Mesodermal cell (in vitro differentiated cells): ENCODE measurements at regions not wholly inside any gene's neighbourhood (a gene's known extent, or its start where the extent isn't known, plus 50 kb on each side); places are given as distances from the start of the nearest gene placed in this dataset.
A peak's percentile ranks its signal among the peaks of the same experiment; 100 is the strongest.

Experiments
- H3K27ac ChIP-seq: 2 replicates; pipeline ENCODE4 v1.7.0; 2013; ENCODE audit warnings: mild to moderate bottlenecking, low read depth, low read length, moderate library complexity; ENCODE audit not compliant: severe bottlenecking
- H3K36me3 ChIP-seq: 2 replicates; pipeline ENCODE4 v1.7.1; 2013; ENCODE audit warnings: mild to moderate bottlenecking, low read length, moderate library complexity; ENCODE audit not compliant: control insufficient read depth, insufficient read depth
- H3K4me1 ChIP-seq: one replicate; pipeline ENCODE4 v1.7.1; 2013; ENCODE audit warnings: mild to moderate bottlenecking, low read length; ENCODE audit not compliant: insufficient read depth, control insufficient read depth, poor library complexity, severe bottlenecking
- H3K4me3 ChIP-seq: 2 replicates; pipeline ENCODE4 v1.7.0; 2013; ENCODE audit warnings: low read length, control low read depth, mild to moderate bottlenecking; ENCODE audit not compliant: insufficient read depth, poor library complexity, severe bottlenecking; ENCODE audit errors: extremely low read depth
- H3K9me3 ChIP-seq: 2 replicates; pipeline ENCODE4 v1.7.1; 2013; ENCODE audit warnings: mild to moderate bottlenecking, low read length, moderate library complexity; ENCODE audit not compliant: control insufficient read depth
- WGBS, 2 experiments: methylation state at CpG; one replicate each; pipeline ENCODE4 v1.1.5; 2013; ENCODE audit warnings: missing lambda C conversion rate in 2 of 2; ENCODE audit not compliant: insufficient coverage in 2 of 2; 5-methylcytosine and 5-hydroxymethylcytosine counted together

GRCh38 chr5:167348251-167348926, 943.1 kb upstream of the WWC1 start:
- peaks cover 5% of the 10 kb centered on the region for H3K4me1 ChIP-seq
- WGBS, 2 experiments: 69 to 90% methylated on average over 5 to 9 of the region's 12 CpGs
- H3K4me3 ChIP-seq: no peak overlapping the region
- H3K9me3 ChIP-seq: no peaks in the 10 kb centered on the region
- H3K36me3 ChIP-seq: no peaks in the 10 kb centered on the region
- H3K27ac ChIP-seq: no peak overlapping the region

- Histone ChIP-seq H3K4me3 (no peak overlapping the region), H3K36me3 (no peaks in the 10 kb centered on the region), H3K9me3 (no peaks in the 10 kb centered on the region), H3K27ac (no peak overlapping the region), H3K4me1 (peaks cover 5% of the 10 kb centered on the region)
- no CpG with 5 or more reads among the region's 3 CpGs for WGBS, 2 experiments
Observed at GRCh38 chr5:167348980-167349379, 942.5 kb upstream of the WWC1 start.

- no peak overlapping the region for H3K4me3 ChIP-seq
- H3K4me1 ChIP-seq: peaks cover 5% of the 10 kb centered on the region
- H3K36me3 ChIP-seq: no peaks in the 10 kb centered on the region
- WGBS, 2 experiments: 100% methylated on average over 1 to 3 of the region's 4 CpGs
- no peak overlapping the region for H3K27ac ChIP-seq
- no peaks in the 10 kb centered on the region for H3K9me3 ChIP-seq
Observed at GRCh38 chr5:167351316-167351715, 940.1 kb upstream of the WWC1 start.

GRCh38 chr5:167352801-167353200, 938.6 kb upstream of the WWC1 start:
- Histone ChIP-seq H3K4me3 (no peak overlapping the region), H3K4me1 (peaks cover 5% of the 10 kb centered on the region), H3K36me3 (no peaks in the 10 kb centered on the region), H3K27ac (no peak overlapping the region), H3K9me3 (no peaks in the 10 kb centered on the region)
- WGBS, 2 experiments: 50 to 63% methylated on average over 4 to 7 of the region's 10 CpGs

- Histone ChIP-seq H3K27ac (no peak overlapping the region), H3K36me3 (no peaks in the 10 kb centered on the region), H3K9me3 (no peaks in the 10 kb centered on the region), H3K4me1 (peaks cover 5% of the 10 kb centered on the region), H3K4me3 (no peak overlapping the region)
- WGBS, 2 experiments: 62 to 63% methylated on average over 5 of the region's 5 CpGs
Observed at GRCh38 chr5:167355346-167355745, 936.1 kb upstream of the WWC1 start.

- Histone ChIP-seq H3K9me3 (no peaks in the 10 kb centered on the region), H3K4me3 (no peak overlapping the region), H3K36me3 (no peaks in the 10 kb centered on the region), H3K4me1 (peaks cover 5% of the 10 kb centered on the region), H3K27ac (no peak overlapping the region)
- 82 to 100% methylated on average over 1 of the region's 1 CpG for WGBS, 2 experiments
Observed at GRCh38 chr5:167356374-167356773, 935.1 kb upstream of the WWC1 start.

- Histone ChIP-seq H3K36me3 (no peaks in the 10 kb centered on the region), H3K4me3 (no peak overlapping the region), H3K4me1 (no peaks in the 10 kb centered on the region), H3K27ac (peak overlapping the region; percentile 19), H3K9me3 (no peaks in the 10 kb centered on the region)
- whole genome bisulfite sequencing, 2 experiments: 0 to 11% methylated on average over 1 of the region's 6 CpGs
Observed at GRCh38 chr5:167358868-167359492, 932.5 kb upstream of the WWC1 start.

- Histone ChIP-seq H3K4me3 (no peak overlapping the region), H3K9me3 (no peaks in the 10 kb centered on the region), H3K4me1 (no peaks in the 10 kb centered on the region), H3K27ac (no peak overlapping the region), H3K36me3 (no peaks in the 10 kb centered on the region)
- 100% methylated on average over 1 of the region's 1 CpG; no CpG with 5 or more reads in 1 of the 2 experiments for WGBS, 2 experiments
Observed at GRCh38 chr5:167361795-167362194, 929.6 kb upstream of the WWC1 start.

- H3K4me3 ChIP-seq: no peak overlapping the region
- H3K27ac ChIP-seq: no peak overlapping the region
- no CpG with 5 or more reads among the region's 2 CpGs for WGBS, 2 experiments
- H3K4me1 ChIP-seq: no peaks in the 10 kb centered on the region
- no peaks in the 10 kb centered on the region for H3K36me3 ChIP-seq
- no peaks in the 10 kb centered on the region for H3K9me3 ChIP-seq
Observed at GRCh38 chr5:167363065-167363464, 928.4 kb upstream of the WWC1 start.

GRCh38 chr5:167375125-167375524, 916.3 kb upstream of the WWC1 start:
- Histone ChIP-seq H3K4me3 (no peak overlapping the region), H3K9me3 (no peaks in the 10 kb centered on the region), H3K36me3 (no peaks in the 10 kb centered on the region), H3K4me1 (no peaks in the 10 kb centered on the region), H3K27ac (no peak overlapping the region)
- 91 to 93% methylated on average over 17 of the region's 17 CpGs for WGBS, 2 experiments
